NCI-H524 (cell line): ENCODE measurements at regions not wholly inside any gene's neighbourhood (a gene's known extent, or its start where the extent isn't known, plus 50 kb on each side); places are given as distances from the start of the nearest gene placed in this dataset.
A peak's percentile ranks its signal among the peaks of the same experiment; 100 is the strongest.

ENCODE experiments used
- DNase-seq, 2 experiments: peaks; one replicate each; lab custom pipeline; 2025; lab: John Stamatoyannopoulos, UW

DNA sequence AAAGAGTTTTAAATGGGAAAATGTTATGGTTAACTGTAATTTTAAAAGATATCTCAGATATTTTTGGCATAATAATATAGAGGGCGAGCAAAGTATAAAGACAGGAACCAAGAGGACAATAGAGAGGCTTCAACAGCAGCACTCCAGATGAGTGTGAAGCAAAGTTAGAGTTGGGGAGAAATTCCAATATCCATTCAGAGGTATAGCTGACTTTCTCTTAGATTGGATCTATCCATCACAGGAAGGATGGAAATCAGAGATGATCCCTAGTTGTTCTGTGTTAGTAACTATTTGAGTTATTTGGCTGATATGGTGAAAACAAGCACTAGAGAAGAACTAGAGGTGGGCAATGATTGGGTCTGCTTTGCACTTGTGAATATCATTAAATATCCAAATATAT, 786.0 kb upstream of the KLHL1 start:
- DNase-seq: no peak

DNA sequence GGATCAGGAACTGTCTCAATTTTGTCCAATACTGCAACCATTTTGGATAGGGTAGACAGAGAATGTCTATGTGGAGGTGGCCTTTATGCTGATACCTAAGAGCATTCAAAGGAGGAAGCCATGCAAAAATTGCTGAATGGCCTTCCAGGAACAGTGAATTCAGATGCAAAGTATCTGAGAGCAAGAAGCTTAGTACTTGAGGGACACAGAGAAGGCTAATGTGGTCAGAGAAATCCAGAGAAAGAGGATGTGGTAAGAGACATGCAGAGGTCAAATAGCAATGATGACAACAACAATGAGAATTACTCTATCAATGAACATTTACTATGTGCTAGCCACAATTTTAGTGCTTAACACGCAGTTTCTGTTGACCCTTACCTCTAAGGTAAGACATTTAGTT, 785.6 kb upstream of the KLHL1 start:
- no peak for DNase-seq

DNA sequence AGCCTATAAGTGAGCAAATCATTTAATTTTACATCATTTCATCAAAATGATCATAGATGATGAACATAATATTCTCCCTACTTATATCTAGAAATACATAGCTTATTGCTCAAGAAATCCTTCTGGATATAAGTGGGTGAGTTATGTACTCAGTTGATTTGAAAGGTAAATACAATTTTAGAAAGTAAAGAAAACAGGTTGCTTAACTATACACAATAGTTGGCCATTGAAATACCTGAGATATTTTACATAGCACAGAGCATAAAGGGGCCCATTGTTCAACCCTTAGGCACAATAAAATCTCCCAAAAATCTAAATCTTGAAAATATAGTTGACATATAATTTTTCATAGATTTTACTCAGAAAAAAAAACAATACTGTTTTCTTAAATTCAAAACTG, 782.0 kb upstream of the KLHL1 start:
- DNase-seq: no peak

DNA sequence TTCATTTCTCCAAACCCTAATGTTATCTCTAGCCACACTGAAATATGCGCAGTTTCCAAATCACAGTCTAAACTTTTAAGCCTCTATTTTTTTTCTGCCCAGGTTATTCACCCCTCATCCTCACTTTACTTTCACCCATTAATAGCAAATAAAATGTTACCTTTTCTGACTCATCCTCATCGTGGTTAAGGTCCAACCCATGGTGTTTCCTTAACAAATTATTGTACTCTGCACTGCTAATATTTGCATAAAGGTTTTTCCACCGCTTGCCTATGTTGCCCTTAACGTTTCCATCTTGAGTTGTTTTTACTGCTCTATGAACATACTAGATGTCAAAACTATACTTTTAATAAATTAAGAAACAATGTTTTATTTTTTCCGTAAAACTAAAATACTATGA, 780.9 kb upstream of the KLHL1 start:
- no peak for DNase-seq

DNA sequence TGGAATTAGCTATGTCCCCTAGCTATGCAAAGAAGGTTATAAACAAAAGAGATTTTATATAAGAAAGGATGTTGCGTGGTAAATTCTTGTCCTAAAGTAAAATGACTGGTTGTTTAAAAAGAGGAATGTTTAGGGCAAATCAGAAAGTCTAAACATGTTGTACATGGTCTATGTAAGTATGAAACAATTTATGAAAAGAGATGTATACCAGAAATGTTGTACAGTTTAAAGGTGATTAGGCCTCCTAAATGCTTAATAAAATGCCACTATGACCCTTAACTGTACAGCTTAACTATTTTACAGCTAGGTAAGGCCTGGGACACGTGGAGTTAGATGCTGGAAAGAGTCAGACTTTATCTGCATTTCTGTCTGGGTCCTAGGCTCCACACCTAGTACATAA, 775.9 kb upstream of the KLHL1 start:
- DNase-seq: no peak

DNA sequence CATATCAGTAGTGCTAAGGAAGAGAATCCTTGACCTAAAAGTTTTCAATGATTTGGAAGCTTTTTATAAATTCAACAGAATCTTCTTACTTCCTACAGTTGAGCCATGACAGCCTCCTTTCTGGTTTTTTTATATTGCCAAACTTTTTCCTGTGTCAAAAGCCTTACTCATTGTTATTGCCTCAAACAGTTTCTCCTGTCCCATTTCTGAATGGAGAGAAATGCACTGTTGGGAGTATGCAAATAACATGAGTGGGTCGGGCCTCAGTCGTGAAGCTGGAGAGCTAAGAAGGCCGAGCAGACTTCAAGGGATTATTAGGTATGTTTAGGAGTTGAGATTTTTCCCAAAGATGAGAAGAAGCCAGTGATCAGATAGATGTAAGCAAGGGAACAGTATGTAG, 766.4 kb upstream of the KLHL1 start:
- DNase-seq: no peak

DNA sequence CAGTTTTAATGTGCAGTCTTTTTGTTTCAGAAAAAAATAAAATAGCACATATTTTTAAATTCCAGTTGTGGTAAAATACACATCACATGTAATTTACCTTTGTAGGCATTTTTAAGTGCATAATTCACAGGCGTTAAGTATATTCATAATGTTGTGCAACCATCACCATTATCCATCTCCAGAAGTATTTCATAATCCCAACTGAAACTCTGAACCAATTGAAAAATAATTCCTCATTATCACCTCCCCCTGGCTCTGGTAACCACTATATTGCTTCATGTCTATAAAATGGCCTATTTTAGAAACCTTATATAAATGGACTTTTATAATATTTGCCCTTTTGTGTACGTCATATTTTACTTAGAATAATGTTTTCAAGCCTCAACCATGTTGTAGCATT, 756.5 kb upstream of the KLHL1 start:
- DNase-seq: no peak

DNA sequence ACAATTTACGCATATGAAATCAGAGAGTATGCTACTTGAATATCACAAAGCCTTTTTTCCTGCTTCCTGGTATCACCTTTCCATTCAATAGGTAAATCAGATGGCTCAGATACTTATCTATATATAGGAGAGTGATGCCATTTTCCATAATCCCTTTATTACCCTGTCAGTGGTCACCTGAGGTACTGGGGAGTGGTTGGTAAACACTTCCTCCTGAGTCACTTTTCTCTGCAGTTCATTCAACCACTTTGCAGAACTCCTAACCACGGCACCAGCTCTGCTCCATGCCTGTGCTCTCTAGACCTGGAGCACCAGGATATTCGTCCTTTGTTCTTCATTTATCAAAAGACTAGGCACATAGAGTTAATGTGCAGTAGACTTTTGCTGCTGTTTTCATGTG, 748.5 kb upstream of the KLHL1 start:
- no peak for DNase-seq

DNA sequence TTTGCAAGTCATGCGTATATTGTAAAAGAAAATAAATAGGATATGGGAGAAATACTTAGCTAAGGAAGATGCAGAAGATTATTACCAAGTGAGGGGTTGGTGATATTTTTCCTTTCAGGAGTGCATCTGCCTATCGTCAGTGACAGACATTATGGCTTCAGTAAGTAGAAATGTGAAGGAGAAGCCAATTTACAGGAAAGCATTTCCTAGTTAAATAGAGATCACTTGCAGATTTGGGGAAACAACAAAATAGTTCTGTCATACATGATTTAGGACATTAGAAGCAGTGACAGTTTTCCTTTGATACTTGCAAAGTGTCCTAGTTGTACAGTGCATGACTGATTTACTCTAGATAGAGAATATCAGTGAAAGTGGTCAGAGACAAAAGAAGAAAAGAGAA, 747.8 kb upstream of the KLHL1 start:
- DNase-seq: no peak

DNA sequence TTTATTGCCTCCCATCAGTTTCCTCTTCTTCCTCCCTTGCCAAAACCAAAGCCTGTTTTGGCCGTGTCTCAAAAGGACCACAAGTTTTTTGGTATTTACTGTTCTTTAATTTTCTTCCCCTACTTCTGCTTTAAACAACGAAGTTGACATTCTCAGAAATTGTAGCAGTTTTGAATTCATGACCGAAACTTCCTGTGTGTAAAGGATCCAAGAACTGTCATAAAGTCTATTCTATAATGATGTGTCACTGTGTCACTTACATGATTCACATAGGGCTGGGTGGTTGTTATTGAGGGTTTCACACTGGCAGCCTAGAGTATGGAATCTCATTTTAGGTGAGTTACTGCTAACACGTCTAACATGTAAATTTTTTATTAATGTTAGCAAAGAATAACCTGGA, 741.0 kb upstream of the KLHL1 start:
- DNase-seq: no peak

DNA sequence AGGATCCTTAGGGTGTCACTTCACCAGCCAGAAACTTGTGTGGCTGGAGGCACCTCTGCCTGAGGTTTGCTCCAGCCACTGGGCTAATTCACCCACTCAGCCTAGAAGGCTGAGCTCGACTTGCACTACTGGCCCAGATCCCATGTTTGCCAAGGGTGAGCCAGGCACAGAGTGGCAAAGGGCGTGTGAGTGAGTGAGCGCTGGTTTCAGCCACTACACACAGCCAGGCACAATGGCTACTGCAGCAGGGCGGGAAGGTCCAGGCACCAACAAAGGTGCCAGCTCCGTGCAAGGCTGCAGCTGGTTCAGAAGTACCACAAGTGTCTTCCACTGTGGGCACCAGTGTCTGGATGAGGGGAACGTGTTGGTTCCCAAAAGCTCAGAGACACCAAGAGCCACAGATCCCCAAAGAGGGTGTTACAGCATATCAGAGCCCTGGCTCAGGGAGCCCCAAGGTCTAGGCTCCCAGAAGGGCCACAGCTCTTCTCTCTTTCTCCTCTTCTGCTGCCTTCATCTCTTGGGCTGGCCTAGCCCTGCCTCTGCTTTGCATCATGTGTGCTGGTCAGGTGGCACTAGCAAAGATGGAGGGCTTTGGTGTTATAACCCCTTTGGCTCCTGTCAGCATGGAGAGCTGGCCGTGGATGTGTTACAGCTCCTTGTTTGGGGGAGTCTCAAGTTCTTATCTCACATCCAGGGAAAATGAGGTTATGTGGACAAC, 736.3 kb upstream of the KLHL1 start:
- DNase-seq: no peak

DNA sequence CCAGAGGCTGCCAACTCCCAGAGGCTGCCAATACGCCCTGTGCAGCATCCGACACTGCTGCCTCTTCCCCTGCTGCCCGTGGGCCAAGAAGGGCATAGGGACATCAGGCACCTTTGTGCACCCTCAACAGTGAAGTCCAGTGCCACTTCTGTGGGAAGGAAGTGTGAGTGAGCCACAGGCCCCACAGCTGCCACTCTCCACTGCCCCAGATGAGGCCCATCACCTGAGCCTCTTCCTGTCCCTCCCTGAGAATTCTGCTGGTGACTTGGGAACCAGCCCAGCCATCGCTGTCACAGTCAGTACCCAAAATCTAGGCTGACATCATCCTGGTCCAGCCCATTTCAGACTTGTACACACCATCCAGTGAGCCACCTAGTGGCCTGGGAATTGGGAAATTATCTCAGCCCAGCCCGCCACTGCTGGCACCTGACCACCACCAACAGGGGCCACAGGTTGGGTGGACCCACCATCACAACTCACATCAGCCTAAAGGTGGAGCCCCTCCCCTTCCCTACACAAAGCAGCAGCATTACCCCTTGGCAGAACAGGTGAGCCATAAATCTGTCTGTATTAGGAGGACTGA, 733.9 kb upstream of the KLHL1 start:
- peak in 1 of 2 experiments; percentile 16 for DNase-seq

DNA sequence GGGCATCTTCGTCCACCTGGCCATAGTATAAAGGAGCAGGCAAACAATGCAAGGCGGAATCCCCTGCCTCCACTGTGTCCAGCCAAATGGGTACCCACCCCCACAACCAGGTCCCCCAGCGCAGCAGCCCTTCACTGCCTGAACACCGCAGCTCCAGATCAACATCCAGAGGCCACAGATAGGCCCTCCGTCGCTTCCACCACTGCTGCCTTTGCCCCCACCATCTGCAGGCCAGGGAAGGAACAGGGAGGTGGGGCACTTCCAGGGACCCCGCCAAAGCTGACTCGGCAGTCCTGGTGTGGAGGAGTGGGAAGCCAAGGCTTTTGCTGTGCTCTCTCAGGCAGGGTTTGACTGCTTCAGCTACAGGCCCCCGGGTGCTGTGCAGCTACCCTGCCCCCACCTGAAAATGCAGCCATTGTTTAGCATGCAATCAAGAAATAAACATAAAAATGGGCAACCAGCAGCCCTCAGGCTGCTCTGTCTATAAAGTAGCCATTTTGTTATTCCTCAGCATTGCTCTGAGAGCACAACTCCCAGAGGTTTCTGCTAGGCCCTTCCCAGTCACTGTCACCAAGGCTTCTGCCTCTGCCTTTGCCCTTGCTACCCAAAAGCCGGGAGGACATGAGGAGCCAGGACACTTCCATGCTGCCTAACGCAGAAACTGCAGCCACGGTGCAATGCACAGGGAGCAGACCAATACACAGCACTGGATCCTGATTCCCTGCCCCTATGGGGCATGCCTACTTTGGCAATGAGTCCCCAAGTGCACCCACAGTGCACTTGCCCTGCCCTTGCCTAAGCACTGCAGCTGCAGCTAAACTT, 733.2 kb upstream of the KLHL1 start:
- peak in 1 of 2 experiments; percentile 4 for DNase-seq

DNA sequence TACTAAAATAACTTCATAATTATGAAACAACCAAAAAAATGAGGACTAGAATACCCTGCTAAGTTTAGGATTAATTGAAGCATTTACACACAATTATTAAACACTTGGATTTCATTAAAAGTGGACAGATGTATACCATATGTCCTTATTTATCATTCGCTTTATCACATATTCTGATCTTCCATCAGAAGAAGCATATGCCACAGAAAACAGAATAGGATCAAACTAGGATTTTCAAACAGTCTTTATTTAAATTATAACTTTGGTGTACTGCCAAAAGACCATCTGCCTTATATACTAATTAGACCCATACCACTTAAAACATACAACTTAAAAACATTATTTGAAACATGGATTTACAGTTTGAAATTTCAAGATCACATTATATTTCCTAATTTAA, 727.1 kb upstream of the KLHL1 start:
- DNase-seq: peak; percentile 61 to 88

DNA sequence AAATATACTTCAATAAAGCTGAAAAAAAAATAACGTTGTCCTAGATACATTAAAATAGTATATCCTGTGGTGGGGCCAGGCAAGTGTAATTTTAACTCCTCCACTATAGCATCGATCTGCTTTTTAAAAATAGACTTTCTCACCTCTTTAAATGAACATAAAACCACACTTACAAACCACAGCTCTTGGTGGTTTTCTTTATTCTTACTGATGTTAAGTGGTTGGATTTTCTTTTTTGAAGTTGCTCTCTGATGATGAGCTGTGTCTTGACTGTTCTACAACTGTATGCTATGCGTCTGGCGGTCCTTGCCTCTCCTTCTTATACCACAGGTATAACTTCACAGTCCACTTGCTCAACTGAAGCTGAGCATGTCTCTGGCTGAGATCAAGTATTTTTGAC, 721.5 kb upstream of the KLHL1 start:
- no peak for DNase-seq

DNA sequence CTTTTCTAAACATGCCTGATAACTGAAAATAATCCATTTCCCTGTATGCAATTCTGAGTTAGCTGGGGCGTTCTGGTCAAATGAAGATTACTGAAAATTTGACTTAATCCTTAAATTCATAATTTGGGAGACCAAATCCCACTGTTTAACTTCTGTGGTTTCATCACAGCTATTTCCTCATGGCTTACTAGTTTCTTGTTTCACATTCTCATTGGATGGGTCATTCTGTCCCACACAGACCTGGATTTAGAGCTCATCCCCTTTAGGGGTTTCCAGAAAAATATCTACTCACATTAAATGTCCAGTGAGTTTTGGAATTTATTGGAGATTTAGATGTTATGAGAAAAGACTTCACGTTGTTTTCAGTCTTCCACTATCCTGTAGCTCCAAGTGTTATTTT, 709.3 kb upstream of the KLHL1 start:
- no peak for DNase-seq

DNA sequence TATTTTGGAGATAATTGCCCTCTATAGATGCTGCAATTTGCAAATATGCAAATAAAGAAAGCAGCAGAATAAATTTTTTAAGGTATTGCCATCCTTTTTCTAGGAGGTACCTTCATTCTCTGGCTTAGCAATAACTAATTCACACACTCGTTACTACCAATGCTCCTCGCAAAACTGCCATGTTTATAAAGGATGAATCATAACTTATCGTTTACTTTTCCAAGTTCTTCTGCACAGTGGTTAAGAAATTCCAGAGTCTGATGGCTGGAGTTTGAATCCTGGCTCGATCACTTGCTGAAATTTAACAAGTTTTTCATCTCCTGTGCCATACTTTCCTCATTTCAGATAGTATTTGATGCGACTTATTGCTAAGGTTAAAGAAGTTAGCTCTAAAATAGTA, 708.6 kb upstream of the KLHL1 start:
- DNase-seq: no peak

DNA sequence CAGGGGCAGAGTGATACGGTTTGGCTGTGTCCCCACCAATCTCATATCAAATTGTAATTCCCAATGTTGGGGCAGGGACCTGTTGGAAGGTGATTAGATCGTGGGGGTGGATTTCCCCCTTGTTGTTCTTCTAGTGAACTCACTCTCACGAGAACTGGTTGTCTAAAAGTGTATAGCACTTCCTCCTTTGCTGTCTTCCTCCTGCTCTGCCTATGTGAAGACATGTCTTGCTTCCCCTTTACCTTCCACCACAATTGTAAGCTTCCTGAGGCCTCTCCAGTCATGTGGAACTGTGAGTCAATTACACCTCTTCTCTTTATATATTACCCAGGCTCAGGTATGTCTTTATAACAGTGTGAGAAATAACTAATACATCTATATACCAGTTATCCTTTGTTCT, 706.4 kb upstream of the KLHL1 start:
- no peak for DNase-seq

DNA sequence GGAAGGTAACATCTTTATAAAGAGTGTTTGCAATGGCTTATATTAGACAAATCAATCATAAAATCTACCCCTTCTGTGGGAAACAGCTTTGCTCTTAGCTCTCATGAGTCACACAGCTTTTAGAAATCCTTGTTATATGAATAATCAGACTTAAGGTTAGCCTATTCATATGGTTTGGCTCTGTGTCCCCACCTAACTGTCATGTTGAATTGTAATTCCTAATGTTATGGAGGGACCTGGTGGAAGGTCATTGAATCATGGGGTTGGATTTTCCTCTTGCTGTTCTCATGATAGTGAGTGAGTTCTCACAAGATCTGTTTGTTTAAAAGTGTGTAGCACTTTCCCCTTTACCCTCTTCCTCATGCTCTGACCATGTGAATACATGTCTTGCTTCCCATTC, 704.2 kb upstream of the KLHL1 start:
- no peak for DNase-seq

DNA sequence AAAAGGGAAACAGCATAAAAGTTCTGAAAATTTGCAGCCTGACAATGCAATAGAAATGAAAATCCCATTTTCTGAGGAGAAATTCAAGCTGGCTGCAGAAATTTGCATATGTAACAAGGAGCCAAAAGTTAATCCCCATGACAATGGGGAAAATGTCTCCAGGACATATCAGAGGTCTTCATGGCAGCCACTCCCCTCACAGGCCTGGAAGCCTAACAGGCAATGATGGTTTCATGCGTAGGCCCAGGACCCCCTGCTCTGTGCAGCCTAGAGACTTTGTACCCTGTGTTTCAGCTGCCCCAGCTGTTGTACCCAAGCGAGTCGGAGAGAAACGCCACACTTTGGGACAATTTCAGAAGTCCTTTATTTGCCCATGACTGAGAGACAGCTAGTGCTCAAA, 701.3 kb upstream of the KLHL1 start:
- DNase-seq: no peak

DNA sequence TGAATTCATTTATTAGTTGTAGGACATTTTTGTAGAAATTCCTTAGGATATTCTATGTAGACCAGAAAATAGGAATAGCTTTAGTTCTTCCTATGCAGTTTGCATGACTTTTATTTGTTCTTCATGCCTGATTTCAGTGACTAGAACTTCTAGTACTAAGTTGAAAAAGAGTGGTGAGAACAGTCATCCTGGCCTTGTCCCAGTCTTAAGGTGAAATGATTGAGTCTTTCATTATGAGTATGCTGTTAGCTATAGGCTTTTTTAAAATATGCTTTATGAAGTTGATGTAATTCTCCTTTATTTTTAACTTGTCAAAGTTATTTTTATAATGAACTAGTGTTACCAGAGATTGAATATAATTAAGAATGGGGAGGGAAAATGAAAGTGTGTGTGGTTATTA, 690.1 kb upstream of the KLHL1 start:
- no peak for DNase-seq

DNA sequence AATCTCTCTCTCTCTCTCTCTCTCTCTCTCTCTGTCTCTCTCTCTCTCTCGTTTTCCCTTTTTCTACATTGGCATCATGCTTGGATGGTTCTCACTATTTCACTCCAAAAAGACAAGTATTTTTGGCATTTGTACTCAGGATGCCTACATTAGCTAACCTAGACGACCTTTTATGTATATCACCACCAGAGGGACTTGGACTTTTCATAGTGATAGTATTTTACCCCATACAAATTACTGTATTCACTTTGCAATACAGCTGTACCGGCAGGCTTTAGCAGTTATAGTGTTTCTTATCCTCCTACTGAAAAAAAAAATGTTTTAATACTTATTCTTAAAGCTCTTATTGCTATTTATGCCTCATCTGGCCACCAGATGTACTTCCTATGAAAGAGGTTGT, 687.2 kb upstream of the KLHL1 start:
- no peak for DNase-seq

DNA sequence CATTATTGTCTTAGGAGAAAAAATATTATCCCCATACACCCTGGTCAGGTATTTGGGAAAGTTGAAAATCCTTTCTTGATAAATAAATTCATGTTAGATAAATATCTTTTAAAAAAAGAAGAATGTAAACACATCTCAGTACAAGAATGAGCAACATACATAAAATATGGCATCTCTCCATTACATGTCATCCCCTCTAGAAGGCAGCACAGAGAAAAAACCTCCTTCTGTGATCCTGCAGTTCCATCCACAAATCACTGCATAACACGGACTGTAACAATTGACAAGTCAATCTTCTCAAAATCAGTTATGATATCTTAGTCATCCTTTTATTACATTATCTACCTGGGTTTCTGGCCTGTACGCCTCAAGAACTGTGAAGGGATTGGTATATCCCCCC, 683.9 kb upstream of the KLHL1 start:
- DNase-seq: peak in 1 of 2 experiments; percentile 12
